A549 (cell line): ENCODE measurements at regions not wholly inside any gene's neighbourhood (a gene's known extent, or its start where the extent isn't known, plus 50 kb on each side); places are given as distances from the start of the nearest gene placed in this dataset.

Source experiments
- EP300 ChIP-seq, 2 experiments: fragments of >200 bp; sonication (Bioruptor Twin); formaldehyde crosslinking; IDR thresholded peaks; 2 replicates in 1 of 2; 3 replicates in 1 of 2; pipeline ENCODE4 v1.6.1; 2016 to 2017
- ESRRA ChIP-seq: fragments of 150-350 bp; IDR thresholded peaks from 2 replicates; pipeline ENCODE4 v1.6.1; 2014; ENCODE audit warnings: mild to moderate bottlenecking, low read length, borderline replicate concordance
- FOSL2 ChIP-seq, 2 experiments: fragments of 450-650 bp in 1 of 2; fragments of >200 bp in 1 of 2; sonication (Bioruptor Twin) in 1 of 2; formaldehyde crosslinking; IDR thresholded peaks; 2 replicates each; pipeline versions ENCODE4 v1.5.0 to v1.6.1; 2016 to 2020; ENCODE audit warnings: mild to moderate bottlenecking in 1 of 2, moderate library complexity in 1 of 2
- HDAC2 ChIP-seq: fragments of 200-600 bp; sonication (generic); IDR thresholded peaks from 2 replicates; pipeline ENCODE4 v1.6.1; 2016
- HOXA7 ChIP-seq: fragments of 250-450 bp; sonication (Bioruptor Pico); IDR thresholded peaks from 2 replicates; pipeline ENCODE4 v1.5.0; 2020; ENCODE audit warnings: mild to moderate bottlenecking, moderate library complexity
- JUNB ChIP-seq: fragments of >200 bp; sonication (Bioruptor Twin); formaldehyde crosslinking; IDR thresholded peaks from 2 replicates; pipeline ENCODE4 v1.6.1; 2016
- MAFK ChIP-seq: fragments of 450-650 bp; IDR thresholded peaks from 2 replicates; pipeline ENCODE4 v1.6.1; 2014; ENCODE audit not compliant: partially characterized antibody
- MYC ChIP-seq: IDR thresholded peaks from 2 replicates; pipeline ENCODE4 v1.6.1; 2012; ENCODE audit warnings: mild to moderate bottlenecking, inconsistent platforms, low read length, improper control_type of control experiment, borderline replicate concordance
- PHF8 ChIP-seq: fragments of 200-600 bp; sonication (generic); IDR thresholded peaks from 2 replicates; pipeline ENCODE4 v1.6.1; 2016; ENCODE audit warnings: low read depth, mild to moderate bottlenecking, antibody characterized with exemption, moderate library complexity, borderline replicate concordance
- POLR2A ChIP-seq: IDR thresholded peaks from 2 replicates; pipeline ENCODE4 v1.6.1; 2012; ENCODE audit warnings: mild to moderate bottlenecking, low read length
- RFX5 ChIP-seq: fragments of 450-650 bp; IDR thresholded peaks from 2 replicates; pipeline ENCODE4 v1.7.1; 2014; ENCODE audit warnings: antibody characterized with exemption, mild to moderate bottlenecking, moderate library complexity
- USF2 ChIP-seq: fragments of 450-650 bp; IDR thresholded peaks from 2 replicates; pipeline ENCODE4 v1.6.1; 2014; ENCODE audit warnings: antibody characterized with exemption
- TF ChIP-seq, protein P1 (sequence below): fragments of >200 bp; sonication (Bioruptor Twin); formaldehyde crosslinking; IDR thresholded peaks from 3 replicates; pipeline ENCODE4 v1.5.1; 2016
- TF ChIP-seq, protein P2 (sequence below): IDR thresholded peaks from 2 replicates; pipeline ENCODE4 v1.6.1; 2012

GRCh38 chr15:62415498-62415897 lies 250.4 kb upstream of the C2CD4B start:
- TF ChIP-seq, protein P1, sequence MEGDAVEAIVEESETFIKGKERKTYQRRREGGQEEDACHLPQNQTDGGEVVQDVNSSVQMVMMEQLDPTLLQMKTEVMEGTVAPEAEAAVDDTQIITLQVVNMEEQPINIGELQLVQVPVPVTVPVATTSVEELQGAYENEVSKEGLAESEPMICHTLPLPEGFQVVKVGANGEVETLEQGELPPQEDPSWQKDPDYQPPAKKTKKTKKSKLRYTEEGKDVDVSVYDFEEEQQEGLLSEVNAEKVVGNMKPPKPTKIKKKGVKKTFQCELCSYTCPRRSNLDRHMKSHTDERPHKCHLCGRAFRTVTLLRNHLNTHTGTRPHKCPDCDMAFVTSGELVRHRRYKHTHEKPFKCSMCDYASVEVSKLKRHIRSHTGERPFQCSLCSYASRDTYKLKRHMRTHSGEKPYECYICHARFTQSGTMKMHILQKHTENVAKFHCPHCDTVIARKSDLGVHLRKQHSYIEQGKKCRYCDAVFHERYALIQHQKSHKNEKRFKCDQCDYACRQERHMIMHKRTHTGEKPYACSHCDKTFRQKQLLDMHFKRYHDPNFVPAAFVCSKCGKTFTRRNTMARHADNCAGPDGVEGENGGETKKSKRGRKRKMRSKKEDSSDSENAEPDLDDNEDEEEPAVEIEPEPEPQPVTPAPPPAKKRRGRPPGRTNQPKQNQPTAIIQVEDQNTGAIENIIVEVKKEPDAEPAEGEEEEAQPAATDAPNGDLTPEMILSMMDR = no peak
- TF ChIP-seq USF2 = no peak
- TF ChIP-seq, protein P2, sequence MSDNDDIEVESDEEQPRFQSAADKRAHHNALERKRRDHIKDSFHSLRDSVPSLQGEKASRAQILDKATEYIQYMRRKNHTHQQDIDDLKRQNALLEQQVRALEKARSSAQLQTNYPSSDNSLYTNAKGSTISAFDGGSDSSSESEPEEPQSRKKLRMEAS = no peak
- no peak for TF ChIP-seq POLR2A
- no peak for TF ChIP-seq ESRRA
- no peak for TF ChIP-seq MYC
- TF ChIP-seq JUNB = no peak
- TF ChIP-seq HDAC2 = no peak
- TF ChIP-seq EP300 (IDR thresholded peaks at IDR 0.05) = no peak
- TF ChIP-seq HOXA7 (CRISPR knock-in tag) = no peak
- no peak for TF ChIP-seq FOSL2 (IDR thresholded peaks at IDR 0.05)
- no peak for TF ChIP-seq FOSL2 (CRISPR knock-in tag; IDR thresholded peaks at IDR 0.05)
- TF ChIP-seq RFX5 = no peak
- no peak for TF ChIP-seq PHF8
- no peak for TF ChIP-seq MAFK
